ENCODE measurements at regions not wholly inside any gene's neighbourhood (a gene's known extent, or its start where the extent isn't known, plus 50 kb on each side); places are given as distances from the start of the nearest gene placed in this dataset.

DNA sequence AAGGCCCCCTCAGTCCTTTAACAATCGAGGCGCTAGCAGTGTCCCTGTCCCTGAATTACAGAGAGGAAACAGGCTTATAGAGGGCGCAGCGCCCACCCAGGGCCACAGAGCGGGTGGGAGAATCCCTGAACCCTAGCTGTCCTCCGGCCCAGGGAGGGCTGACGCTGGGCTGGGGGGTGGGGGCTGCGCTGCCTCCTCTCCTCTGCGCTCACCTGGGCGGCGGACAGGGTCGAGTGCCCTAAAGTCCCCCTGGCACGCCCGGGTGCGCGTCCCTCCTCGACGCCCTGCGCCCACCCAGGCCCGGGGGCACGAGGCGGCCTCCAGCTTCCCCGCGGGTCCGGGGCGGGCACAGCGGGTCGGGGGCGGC, 200.4 kb upstream of the N4BP1 start:
- DNase-seq (ENCODE audit: low read depth, low spot score) (no peak), ATAC-seq (no peak)
- peaks cover 14% of the 10 kb centered on the region; the same call in 1 of the 2 replicates for H3K27me3 ChIP-seq (ENCODE audit: insufficient read depth, low read length)
- BruUV-seq (replicated peaks): no TSS peak
- no peak overlapping the region for H2AFZ ChIP-seq (ENCODE audit: low read depth, low read length, poor library complexity, severe bottlenecking)
- no peaks in the 10 kb centered on the region for H3K9me2 ChIP-seq (ENCODE audit: insufficient read depth)
- no peak overlapping the region for H3K27ac ChIP-seq (ENCODE audit: low read depth, low read length)
- no peaks in the 10 kb centered on the region for H3K36me3 ChIP-seq (ENCODE audit: control insufficient read depth in 1 of 2, insufficient read depth in 2 of 2, low read length in 2 of 2)
- H3K79me2 ChIP-seq (ENCODE audit: insufficient read depth, low read length): no peaks in the 10 kb centered on the region
- no peaks in the 10 kb centered on the region for H4K20me1 ChIP-seq (ENCODE audit: insufficient read depth)
- ChIA-PET POLR2A (no interaction called here), CTCF (no interaction called here), RAD21 (ENCODE audit: low non-redundant PET in 1 of 2, low total read pairs in 2 of 2, uncharacterized antibody in 2 of 2, unreplicated experiment in 2 of 2) (no interaction called here)
- H3K9me3 ChIP-seq (ENCODE audit: control insufficient read depth in 1 of 2, insufficient read depth in 1 of 2, low read depth in 1 of 2, low read length in 2 of 2): no peaks in the 10 kb centered on the region
- no peak overlapping the region for H3K4me2 ChIP-seq (ENCODE audit: low read length)
- no peaks in the 10 kb centered on the region for H3K4me1 ChIP-seq (ENCODE audit: control insufficient read depth in 1 of 2, insufficient read depth in 2 of 2, low read length in 2 of 2)
- no peak overlapping the region for H3K4me3 ChIP-seq (replicated peaks in 1 of 2; ENCODE audit: low read depth in 1 of 2, low read length in 2 of 2)
- intact Hi-C loops (cut with micrococcal nuclease): no loop called here
- TF ChIP-seq RAD21 (IDR thresholded peaks at IDR 0.05; ENCODE audit: low read depth) (no peak), ZFX (IDR thresholded peaks at IDR 0.05) (no peak), JUND (IDR thresholded peaks at IDR 0.05) (no peak), SIN3A (IDR thresholded peaks at IDR 0.05; ENCODE audit: low read depth) (no peak), POLR2A (IDR thresholded peaks at IDR 0.05; ENCODE audit: borderline replicate concordance, extremely low read depth, insufficient read depth, insufficient read length) (no peak), YY1 (IDR thresholded peaks at IDR 0.05; ENCODE audit: extremely low read depth, insufficient replicate concordance, low read depth, low read length) (no peak)
- TF ChIP-seq, protein P1, sequence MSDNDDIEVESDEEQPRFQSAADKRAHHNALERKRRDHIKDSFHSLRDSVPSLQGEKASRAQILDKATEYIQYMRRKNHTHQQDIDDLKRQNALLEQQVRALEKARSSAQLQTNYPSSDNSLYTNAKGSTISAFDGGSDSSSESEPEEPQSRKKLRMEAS (IDR thresholded peaks at IDR 0.05): no peak
- TF ChIP-seq, protein P2, sequence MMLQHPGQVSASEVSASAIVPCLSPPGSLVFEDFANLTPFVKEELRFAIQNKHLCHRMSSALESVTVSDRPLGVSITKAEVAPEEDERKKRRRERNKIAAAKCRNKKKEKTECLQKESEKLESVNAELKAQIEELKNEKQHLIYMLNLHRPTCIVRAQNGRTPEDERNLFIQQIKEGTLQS (IDR thresholded peaks at IDR 0.05): no peak
- no peak overlapping the region for H3K9ac ChIP-seq (ENCODE audit: low read length)

DNA sequence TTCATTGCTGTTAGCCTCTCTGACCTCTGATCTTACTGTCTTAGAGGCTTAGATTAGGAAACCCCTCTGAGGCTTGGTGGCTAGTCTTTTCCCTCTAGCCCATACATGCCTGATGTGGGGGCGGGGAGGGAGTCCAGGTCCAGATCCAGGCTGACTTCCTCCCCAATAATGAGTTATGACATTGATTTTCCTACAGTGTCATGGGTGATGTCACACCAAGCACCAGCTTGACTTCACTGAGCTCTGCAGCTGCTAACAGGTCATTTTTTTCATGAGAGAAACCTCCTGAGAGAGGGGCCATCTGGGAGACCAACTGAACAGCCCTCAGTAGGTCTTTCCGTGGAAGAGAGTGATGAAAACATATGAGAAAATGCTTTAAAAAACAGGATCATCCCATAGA, 180.2 kb upstream of the N4BP1 start:
- POLR2A ChIA-PET: no interaction called here
- H3K27ac ChIP-seq (ENCODE audit: low read depth, low read length): no peak overlapping the region
- TF ChIP-seq, protein P3, sequence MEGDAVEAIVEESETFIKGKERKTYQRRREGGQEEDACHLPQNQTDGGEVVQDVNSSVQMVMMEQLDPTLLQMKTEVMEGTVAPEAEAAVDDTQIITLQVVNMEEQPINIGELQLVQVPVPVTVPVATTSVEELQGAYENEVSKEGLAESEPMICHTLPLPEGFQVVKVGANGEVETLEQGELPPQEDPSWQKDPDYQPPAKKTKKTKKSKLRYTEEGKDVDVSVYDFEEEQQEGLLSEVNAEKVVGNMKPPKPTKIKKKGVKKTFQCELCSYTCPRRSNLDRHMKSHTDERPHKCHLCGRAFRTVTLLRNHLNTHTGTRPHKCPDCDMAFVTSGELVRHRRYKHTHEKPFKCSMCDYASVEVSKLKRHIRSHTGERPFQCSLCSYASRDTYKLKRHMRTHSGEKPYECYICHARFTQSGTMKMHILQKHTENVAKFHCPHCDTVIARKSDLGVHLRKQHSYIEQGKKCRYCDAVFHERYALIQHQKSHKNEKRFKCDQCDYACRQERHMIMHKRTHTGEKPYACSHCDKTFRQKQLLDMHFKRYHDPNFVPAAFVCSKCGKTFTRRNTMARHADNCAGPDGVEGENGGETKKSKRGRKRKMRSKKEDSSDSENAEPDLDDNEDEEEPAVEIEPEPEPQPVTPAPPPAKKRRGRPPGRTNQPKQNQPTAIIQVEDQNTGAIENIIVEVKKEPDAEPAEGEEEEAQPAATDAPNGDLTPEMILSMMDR (IDR thresholded peaks at IDR 0.05 in 2 of 3, conservative IDR thresholded peaks at IDR 0.05 in 1 of 3; ENCODE audit: borderline replicate concordance in 1 of 3, insufficient read depth in 1 of 3, low read depth in 2 of 3, low read length in 2 of 3): no peak
- TF ChIP-seq SRF (IDR thresholded peaks at IDR 0.05; ENCODE audit: low read depth) (no peak), EGR1 (IDR thresholded peaks at IDR 0.05; ENCODE audit: low read depth) (no peak), SIN3A (IDR thresholded peaks at IDR 0.05; ENCODE audit: low read depth) (no peak), ZNF274 (IDR thresholded peaks at IDR 0.05; ENCODE audit: low read depth, low read length) (no peak), TCF7L2 (IDR thresholded peaks at IDR 0.05; ENCODE audit: borderline replicate concordance, extremely low read depth, insufficient read depth, insufficient read length) (no peak)
- TF ChIP-seq, protein P1 (IDR thresholded peaks at IDR 0.05): no peak
- H3K4me3 ChIP-seq (replicated peaks in 1 of 2; ENCODE audit: low read depth in 1 of 2, low read length in 2 of 2): no peak overlapping the region
- DNase-seq (ENCODE audit: low read depth, low spot score): no peak
- no peaks in the 10 kb centered on the region for H3K79me2 ChIP-seq (ENCODE audit: insufficient read depth, low read length)
- H3K4me2 ChIP-seq (ENCODE audit: low read length): no peak overlapping the region
- no peaks in the 10 kb centered on the region for H3K36me3 ChIP-seq (ENCODE audit: control insufficient read depth in 1 of 2, insufficient read depth in 2 of 2, low read length in 2 of 2)
- intact Hi-C loops (cut with micrococcal nuclease): no loop called here
- H2AFZ ChIP-seq (ENCODE audit: low read depth, low read length, poor library complexity, severe bottlenecking): no peak overlapping the region
- CTCF ChIA-PET: no interaction called here
- H3K9me3 ChIP-seq (ENCODE audit: control insufficient read depth in 1 of 2, insufficient read depth in 1 of 2, low read depth in 1 of 2, low read length in 2 of 2): no peaks in the 10 kb centered on the region; a peak in 1 of 4 replicates
- H3K9ac ChIP-seq (ENCODE audit: low read length): no peak overlapping the region
- no peak for ATAC-seq
- no peaks in the 10 kb centered on the region; the same call in none of the 2 replicates for H3K27me3 ChIP-seq (ENCODE audit: insufficient read depth, low read length)
- no peaks in the 10 kb centered on the region for H3K9me2 ChIP-seq (ENCODE audit: insufficient read depth)
- BruUV-seq (replicated peaks): no TSS peak
- RAD21 ChIA-PET (ENCODE audit: low non-redundant PET in 1 of 2, low total read pairs in 2 of 2, uncharacterized antibody in 2 of 2, unreplicated experiment in 2 of 2): no interaction called here
- H4K20me1 ChIP-seq (ENCODE audit: insufficient read depth): no peaks in the 10 kb centered on the region
- H3K4me1 ChIP-seq (ENCODE audit: control insufficient read depth in 1 of 2, insufficient read depth in 2 of 2, low read length in 2 of 2): no peaks in the 10 kb centered on the region
